GM21447 (cell line): ENCODE measurements at regions not wholly inside any gene's neighbourhood (a gene's known extent, or its start where the extent isn't known, plus 50 kb on each side); places are given as distances from the start of the nearest gene placed in this dataset.
A peak's percentile ranks its signal among the peaks of the same experiment; 100 is the strongest.
"Not testable (repeated sequence)": the region's sequence is repeated elsewhere in the genome, so short reads cannot be mapped to it uniquely, and the experiment has no call there.

Experiments used
- ATAC-seq: cut with Tn5 transposase; IDR thresholded peaks from one replicate; pipeline ENCODE4 v1.9.1; 2021; ENCODE audit not compliant: unreplicated experiment

DNA sequence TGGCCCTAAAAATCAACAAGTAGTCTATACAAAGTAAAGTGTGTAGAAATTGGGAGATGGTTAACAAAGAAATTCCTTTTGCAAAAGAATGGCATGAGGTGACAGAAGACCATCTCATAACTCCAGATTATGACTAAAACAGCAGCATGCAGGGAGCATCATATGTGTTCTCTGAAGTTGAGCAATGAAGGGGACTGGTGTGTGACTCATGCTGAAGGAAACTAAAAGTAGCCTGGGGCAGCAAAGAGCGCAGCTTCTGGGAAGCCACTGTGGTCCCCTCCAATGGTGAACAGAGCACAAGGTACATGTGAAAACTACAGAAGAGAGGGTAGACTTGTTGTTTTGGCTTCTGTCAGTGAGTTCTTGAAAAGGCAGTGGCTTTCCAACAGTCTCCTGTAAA is 133.4 kb downstream of the MACC1 start:
- ATAC-seq = peak; percentile 68

DNA sequence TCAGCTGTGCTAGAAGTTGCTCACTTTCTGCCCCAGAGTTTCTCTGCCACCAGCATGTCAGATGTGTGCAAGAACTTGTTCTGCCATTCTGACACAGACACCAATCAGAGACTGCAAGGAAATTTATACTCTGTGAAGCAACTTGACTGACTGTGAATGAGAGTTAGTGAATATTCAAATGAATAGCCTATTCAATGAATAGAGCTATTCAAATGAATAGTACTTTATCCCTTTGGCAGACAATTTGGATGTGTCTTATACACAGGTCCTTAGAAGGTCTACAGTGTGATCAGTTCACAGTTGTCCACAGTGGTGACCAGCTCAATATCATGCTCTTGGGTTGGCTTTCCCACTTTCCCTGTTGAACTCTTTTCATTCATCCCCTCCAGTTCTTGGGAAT is 138.1 kb downstream of the MACC1 start:
- no peak for ATAC-seq

DNA sequence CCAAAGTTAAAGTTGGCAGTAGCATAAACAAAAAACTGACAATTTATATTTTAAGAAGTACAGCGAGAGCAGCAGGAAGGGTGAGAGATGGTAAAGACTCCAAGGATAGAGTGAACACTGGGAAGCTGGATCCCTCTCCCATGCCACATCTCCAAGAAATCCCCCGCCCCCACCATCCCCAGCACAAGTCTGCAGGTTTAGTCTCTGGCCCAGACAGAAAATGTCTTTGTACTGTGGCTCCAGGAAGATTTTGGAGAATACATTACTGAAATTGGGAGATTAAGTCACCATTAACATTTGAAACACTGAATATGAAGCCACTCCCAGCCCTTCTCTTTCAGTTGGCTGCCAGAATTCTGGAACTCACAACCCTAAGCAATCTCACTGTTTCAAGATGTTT is 140.3 kb downstream of the MACC1 start:
- ATAC-seq = no peak

DNA sequence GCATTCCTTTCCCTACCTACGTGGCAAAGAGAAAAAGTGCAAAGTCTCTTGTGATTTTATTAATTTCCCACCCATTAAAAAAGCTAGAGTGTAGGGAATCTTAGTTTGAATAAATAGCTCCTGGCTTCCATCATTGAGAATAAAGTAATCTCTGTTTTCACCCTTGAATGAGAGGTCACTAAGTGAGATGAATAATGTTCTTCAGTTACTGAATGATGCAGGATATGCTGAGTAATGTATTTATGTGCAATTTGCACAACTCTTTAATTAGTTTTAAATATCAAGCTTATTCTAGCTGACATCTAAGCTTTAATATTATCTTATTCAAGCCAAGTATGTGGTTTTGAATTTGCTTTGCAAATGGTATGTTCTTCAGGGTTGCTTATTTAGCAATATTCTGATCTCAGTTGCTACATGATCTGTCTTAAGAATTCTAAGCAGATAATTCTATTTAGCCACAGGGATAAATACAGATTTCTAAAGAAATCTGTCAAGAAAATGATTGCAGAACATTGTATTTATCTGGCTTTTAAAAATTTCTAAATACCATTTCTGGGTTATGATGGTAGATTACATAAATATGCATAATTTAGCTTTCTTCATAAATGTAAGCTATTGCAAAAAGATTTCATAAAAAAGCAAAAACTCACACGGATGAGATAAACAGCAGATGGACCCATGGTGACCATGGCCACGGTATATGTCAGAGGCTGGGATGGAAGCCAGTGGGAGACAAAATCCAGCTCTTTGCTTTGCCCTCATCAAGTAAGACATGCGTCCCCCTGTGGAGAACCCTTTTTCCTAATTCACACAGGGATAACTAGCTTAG is 141.0 kb downstream of the MACC1 start:
- no peak for ATAC-seq

DNA sequence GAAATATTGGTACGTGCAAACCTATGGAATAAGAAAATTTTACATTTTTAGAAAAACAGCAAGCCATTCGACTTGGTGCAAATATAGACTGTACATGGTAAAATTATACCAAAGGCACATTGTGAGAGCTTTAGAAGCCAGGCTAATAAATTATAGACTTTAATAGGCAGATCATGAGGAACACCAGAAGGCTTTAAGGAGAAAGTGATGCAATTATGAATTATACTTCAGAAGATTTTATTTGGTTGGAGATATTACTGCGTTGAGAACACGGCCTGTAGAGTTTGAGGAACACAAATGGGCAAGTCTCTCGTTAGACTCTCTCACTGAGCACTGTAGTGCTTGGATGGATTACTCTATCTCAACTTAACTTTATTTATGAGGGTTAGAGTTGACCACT is 141.7 kb downstream of the MACC1 start:
- ATAC-seq = no peak

DNA sequence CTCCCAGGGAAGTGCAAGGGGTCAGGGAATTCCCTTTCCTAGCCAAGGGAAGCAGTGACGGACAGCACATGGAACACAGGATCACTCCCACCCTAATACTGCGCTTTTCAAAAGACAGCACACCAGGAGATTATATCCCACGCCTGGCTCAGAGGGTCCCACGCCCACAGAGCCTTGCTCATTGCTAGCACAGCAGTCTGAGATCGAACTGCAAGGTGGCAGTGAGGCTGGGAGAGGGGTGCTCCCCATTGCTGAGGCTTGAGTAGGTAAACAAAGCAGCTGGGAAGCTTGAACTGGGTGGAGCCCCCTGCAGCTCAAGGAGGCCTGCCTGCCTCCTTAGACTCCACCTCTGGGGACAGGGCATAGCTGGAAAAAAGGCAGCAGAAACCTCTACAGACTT is 149.2 kb downstream of the MACC1 start:
- ATAC-seq = not testable (repeated sequence)

DNA sequence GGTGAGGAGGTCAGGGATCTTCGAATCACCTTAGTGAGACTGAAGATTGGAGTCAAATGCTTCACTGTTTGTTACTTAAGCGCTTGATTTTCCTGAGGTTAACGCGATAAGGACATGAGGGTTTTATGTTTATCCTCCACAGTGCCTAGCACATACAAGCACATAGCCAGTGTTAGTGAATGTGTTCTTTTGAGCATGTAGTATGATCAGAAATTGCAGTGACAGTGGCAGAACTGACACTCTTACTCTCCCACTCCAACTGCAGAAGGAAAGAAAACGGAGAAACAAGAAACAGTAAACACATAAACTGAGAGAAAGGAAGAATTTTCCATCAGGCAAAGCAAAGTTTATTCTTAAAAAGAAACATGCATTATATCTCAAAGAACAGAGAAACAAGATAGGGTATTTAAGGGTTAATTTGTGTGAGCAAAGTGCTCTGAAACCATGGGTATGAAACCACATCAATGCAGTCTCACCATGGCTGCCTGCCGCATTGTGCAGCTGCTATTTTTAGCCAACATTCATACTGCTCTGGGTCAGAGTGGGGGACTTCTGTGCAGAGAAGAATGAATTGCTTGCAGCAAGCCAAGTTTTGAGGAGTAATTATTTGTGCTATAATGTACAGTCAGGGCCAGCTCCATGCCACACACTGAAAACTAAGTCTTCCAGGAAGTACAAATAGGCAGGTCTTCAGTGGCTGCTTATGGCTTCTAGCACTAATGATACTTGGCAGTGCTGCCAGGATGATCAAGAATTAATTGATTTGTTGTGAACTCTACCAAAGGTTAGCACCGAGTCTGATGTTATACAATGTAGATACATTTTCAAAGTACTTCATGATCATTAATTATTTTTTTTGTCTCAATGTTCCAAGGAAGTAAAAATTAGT is 152.0 kb downstream of the MACC1 start:
- ATAC-seq = peak; percentile 98

DNA sequence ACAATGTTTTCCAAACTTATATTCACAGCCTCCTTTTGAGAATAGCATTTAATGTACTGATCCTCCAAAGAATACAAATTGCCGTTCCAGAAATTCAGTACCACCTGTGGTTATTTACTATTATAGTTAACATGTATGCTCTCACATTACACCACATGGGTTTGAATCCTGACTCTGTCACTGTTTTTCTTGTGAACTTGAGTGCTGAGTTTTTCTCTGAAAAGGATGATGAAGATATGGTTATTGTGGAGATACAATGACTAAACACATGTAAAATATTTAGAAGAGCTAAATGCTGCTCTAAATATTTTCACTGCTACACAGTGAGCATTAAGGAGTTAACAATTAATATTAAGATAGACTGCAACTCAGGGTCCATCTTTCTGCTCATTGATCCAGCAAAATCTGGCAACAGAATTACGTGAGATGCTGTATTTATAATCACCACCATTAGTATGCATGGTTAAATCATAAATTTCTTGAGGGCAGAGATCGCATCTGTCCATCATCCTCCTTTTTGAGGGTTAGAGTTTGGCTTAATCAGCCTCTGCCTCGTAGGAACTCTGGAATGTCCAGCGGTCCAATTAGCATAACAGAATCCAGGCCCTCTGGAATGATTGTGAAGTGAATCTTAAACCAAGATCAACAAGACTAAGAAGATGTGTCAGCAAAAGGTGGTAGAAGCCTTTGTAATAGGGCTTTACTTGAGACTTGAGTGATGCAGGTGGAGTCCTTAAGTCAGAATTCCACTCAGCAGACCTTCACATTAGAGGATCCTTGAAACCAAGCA is 152.8 kb downstream of the MACC1 start:
- ATAC-seq = no peak

DNA sequence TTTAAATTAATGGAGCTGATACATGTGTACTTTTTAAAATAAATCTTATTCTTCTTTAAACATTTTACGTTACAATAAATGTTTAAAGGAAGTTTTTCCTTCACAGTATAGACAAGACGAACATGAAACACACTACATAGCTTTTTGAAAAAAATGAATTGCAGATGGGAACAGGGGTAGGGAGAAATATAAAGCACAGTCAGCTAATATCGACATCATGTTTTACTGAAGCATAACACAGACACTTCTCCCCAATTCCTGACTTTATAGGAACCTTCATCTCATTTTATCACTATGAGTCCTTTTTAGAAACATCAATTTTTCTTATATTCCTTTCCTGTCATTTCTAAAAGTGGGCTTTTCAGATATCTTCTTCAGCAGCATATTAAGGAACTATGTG is 153.5 kb downstream of the MACC1 start:
- no peak for ATAC-seq

DNA sequence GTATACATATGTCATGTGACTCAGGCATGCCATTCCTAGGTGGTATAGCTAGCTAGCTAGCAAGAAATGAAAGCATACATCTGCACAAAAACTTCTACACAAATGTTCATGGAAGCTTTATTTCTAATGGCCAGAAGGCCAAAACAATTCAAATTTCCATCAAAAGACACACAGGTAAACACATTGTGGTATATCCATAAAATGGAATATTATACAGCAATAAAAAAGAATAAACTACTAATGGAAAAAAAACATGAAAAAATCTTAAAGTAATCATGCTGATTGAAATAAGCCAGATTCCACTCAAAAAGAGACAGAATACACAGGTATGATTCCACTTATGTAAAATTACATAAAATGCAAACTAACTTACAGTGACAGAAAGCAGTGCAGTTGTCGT is 154.3 kb downstream of the MACC1 start:
- ATAC-seq = no peak

DNA sequence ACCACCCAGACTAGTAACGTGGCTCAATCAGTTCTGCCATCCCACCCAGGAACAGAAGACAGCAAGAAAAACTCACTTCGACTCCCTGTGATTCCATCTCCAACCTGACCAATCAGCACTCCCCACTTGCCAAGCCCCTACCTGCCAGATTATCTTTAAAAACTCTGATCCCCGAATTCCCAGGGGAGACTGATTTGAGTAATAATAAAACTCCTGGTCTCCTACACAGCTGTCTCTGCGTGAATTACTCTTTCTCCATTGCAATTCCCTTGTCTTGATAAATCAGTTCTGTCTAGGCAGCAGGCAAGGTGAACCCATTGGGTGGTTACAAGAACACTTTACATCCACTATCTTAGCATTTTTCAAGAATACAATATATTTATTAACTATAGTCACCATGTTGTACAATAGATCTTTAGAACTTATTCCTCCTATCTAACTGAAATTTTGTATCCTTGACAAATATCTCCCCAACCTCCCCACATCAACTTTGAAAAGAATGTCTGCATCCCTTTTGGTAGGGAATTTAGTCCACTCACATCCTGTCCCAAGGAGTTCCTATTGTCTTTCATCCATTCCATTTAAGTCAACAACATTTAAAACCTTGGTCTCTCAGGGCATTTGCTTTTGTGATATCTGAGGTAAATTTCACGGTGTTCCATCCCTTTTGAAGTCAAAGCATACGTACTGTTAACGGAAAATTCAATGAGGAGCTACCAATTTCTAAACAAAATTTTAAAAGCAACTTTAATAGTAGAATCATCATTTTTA is 163.7 kb downstream of the MACC1 start:
- ATAC-seq = no peak

DNA sequence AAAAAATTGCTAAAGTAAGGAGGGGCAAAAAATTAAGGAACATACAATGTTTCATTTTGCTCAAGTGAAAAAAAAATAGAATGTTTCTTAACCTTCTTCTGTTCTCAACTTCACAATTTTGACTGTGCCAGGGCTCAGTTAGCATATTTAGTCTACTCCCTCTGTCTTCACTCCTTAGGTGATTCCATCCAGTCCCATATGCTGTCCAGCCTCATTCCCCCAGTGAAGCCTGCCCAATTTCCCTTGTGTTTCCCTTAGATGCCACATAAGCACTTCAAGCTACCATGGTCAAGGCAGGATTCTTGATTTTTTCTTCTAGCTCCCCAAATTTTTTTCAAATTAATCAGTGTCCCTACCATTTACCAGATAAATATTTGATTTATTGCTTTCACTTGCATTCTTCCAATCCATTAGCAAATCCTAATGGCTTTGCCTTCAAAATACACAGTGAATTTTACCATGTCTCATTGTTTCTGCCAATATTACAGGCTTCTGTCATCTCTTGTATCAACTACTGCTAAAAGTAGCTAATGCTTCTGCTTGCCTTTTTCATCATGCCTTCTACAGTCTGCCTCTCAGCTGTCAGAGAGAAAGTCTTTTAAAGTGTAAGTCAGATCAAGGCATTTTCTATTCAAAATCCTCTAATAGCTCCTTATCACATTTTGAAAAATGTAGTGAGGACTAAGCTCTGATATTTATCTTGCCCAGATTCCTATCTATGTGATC is 166.8 kb downstream of the MACC1 start:
- ATAC-seq = no peak

DNA sequence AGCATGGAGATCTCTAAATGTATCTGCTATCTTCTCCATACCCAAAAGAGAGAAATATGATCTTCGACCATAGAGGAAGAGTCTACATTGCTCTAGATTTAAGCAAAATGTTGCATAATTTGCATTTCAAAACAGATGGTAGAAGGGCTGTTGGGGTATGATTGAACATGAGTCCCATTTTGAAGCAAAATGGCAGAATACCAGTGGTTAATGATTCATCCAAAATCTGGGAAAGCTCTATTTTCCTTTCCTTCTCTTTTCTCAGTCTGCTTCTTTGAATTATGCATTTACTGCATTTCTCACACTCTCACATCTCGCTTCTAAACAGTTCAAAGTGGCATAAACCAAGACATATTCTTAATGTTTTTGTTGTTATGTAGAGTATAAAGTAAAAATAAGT is 178.5 kb downstream of the MACC1 start:
- ATAC-seq = no peak

DNA sequence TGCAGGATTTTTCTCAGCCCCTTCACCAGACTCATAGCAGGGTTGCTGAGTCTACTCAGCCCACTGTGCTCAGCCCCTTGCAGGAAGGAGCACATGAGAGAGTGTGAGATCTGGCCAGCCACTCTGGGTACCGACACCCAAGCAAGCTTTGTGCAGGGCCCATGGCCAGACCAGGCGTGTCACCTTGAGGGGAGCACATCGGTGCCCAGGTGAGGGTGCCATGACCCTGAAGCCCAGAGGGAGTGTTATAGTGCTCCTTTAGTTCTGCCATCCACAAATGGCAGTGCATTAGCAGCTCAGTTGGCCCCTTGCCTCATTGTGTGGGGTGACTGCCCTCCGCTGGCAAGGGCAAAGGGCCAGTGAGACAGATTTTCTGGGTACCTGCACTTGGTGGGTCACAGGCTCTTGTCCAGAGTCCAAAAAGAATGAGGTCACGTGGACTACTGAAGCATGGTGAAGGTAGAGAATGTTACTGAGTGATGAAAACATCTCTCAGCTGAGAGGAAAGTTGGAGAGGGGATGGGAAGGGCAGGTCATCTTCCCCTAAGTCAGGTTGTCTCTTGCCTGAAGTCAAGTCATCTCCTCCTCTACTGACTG is 181.8 kb downstream of the MACC1 start:
- no peak for ATAC-seq

DNA sequence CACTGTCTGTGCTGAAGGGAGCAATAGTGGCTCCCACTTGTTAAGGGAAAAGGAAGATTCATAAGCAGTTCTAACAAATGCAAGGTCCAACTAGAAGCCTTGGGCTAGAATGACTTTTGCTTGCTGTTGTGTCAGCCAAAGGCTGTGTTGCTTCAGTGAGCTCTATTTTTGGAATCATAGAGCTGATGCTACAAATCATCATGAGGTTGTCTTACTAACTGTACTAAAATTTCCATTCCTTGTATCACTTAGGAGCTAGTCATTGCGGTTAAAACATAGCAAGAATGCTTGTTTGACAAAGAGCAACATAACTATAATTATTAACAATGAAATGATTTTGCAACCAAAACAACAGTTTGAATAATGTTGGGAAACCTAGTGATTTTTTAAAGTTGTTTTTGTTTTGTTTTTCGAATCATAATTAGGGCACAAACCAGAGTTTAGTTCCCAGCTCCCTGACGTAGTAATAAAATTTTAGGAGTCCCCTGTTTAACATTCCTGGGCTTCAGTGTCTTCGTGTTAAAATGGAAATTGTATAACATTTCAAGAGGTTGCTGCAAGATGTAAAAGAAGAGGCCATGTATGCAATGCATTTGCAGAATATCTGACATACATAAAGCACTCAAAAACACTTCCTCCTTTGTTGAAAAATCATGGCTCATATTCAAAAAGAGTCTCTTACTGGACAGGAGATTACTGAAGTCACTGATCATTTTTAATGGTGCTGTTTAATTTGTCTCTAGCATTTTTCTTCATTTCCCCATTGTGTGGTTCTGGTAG is 183.4 kb downstream of the MACC1 start:
- ATAC-seq = no peak

DNA sequence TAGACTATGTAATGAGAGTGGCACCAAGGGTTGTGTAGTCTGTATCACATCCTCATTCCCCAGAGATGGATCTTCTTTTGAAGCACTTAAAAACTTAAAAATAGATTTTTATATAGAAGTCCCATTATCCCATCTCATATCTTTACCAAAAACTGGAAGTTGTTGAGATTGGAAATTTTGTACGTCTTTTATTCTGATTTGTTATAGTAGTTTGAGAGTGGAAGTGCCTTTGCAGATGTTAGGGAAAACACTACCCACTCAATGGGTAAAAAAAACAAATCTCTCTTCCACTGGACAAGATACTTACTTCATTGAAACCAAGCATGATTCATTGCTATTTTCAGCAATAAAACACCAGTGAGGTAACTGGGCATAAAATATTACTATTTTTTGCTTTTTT is 184.4 kb downstream of the MACC1 start:
- ATAC-seq = no peak

DNA sequence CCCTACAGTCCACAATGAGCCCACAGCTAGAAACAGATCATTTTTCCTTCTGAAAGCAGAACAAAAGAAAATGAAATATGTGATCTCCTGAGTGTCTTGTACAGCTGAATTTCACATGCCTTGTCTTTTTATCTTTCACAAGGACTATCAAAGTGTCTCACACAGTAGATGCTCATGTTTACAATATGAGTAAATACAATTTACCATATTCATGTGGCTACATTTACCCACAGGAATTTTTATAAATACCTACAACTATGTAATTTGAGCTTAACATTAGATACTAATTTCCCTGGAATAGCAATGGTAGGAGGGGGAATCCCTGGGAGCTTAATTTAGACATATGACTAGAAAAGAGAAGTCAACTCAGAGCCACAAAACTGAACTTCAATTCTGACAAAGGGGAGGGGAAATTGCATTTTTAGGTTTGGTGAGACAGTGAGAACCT is 186.2 kb downstream of the MACC1 start:
- peak; percentile 68 for ATAC-seq

DNA sequence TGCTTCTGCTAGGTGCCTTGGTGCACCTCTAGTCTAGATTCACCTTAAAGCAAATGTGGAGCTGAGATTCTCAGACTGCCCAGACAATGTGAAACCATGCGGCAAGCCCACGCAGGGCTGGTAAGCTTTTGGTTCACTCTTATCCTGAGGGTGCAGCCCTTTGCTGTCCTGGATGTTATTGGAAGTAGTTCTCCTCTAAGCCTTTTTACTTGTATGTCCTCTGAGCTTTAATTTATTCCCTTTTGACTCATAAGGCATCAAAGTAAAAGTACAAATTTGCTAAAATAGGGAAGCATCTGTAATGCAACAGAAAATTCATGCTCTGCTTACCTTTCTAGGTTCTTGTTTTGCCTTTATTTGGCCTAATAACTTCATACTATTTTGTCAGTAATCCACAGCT is 186.8 kb downstream of the MACC1 start:
- peak; percentile 81 for ATAC-seq

DNA sequence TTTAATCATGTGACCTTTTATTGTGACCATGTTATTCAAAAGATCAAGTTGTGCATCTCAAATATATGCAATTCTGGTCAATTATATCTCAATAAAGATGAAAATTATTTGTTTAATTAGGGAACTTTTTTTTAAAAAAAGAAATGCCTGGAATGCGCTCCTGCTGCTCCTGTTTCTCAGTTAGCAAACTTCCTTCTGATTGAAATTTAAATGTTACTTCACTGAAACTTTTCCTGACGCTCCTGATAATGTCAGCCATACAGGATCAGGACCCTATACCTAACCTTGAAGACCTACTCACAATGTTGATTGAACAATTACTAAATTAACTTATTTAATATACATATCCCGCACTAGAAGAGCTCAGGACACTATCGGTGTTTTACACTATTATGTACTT is 190.4 kb downstream of the MACC1 start:
- no peak for ATAC-seq
